ENCODE measurements at regions not wholly inside any gene's neighbourhood (a gene's known extent, or its start where the extent isn't known, plus 50 kb on each side); places are given as distances from the start of the nearest gene placed in this dataset.

DNA sequence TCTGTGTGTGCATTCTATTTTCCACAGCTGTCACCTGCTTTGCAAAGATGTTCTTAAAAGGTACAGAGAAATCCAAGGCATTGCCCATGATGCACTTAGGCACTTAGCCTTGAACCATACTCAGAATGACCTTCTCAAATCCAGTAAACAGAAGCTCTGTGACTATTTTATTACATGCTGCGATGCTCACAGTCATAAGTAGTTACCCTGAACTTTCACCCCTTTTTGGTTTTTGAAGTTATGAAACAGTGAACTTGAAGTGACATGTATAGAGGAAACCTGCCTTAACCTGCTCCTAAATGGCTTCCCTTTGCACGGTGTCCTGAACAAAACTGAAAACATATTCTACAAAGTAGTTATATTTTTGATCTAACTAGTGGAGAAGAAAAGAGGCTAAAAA, 100.4 kb downstream of the SLC10A2 start (continued):
- TF ChIP-seq TAF7 (optimal IDR thresholded peaks at IDR 0.05; ENCODE audit: borderline replicate concordance, low read depth, low read length) (no peak), CEBPB (IDR thresholded peaks at IDR 0.05; ENCODE audit: low read depth, low read length) (no peak), CHD1 (IDR thresholded peaks at IDR 0.05; ENCODE audit: low read depth, low read length) (no peak), KDM5A (IDR thresholded peaks at IDR 0.05; ENCODE audit: low read length) (no peak), TAF1 (IDR thresholded peaks at IDR 0.05; ENCODE audit: low read depth, low read length) (no peak), KDM4A (IDR thresholded peaks at IDR 0.05; ENCODE audit: low read depth, low read length, severe bottlenecking) (no peak)

Data from H1 (cell line).